ENCODE measurements at regions not wholly inside any gene's neighbourhood (a gene's known extent, or its start where the extent isn't known, plus 50 kb on each side); places are given as distances from the start of the nearest gene placed in this dataset.
"Not testable (repeated sequence)": the region's sequence is repeated elsewhere in the genome, so short reads cannot be mapped to it uniquely, and the experiment has no call there.

- DNase-seq (ENCODE audit: low read depth in 1 of 2, low spot score in 1 of 2), result no peak
- TF ChIP-seq SPI1 (IDR thresholded peaks at IDR 0.05; ENCODE audit: borderline replicate concordance, low read depth) (no peak), GABPA (IDR thresholded peaks at IDR 0.05; ENCODE audit: low read depth) (no peak), POLR2AphosphoS5 (IDR thresholded peaks at IDR 0.05; ENCODE audit: low read depth) (no peak)
- TF ChIP-seq, protein P1, sequence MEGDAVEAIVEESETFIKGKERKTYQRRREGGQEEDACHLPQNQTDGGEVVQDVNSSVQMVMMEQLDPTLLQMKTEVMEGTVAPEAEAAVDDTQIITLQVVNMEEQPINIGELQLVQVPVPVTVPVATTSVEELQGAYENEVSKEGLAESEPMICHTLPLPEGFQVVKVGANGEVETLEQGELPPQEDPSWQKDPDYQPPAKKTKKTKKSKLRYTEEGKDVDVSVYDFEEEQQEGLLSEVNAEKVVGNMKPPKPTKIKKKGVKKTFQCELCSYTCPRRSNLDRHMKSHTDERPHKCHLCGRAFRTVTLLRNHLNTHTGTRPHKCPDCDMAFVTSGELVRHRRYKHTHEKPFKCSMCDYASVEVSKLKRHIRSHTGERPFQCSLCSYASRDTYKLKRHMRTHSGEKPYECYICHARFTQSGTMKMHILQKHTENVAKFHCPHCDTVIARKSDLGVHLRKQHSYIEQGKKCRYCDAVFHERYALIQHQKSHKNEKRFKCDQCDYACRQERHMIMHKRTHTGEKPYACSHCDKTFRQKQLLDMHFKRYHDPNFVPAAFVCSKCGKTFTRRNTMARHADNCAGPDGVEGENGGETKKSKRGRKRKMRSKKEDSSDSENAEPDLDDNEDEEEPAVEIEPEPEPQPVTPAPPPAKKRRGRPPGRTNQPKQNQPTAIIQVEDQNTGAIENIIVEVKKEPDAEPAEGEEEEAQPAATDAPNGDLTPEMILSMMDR (IDR thresholded peaks at IDR 0.05; ENCODE audit: insufficient read depth, low read length), result no peak
- TF ChIP-seq, protein P2, sequence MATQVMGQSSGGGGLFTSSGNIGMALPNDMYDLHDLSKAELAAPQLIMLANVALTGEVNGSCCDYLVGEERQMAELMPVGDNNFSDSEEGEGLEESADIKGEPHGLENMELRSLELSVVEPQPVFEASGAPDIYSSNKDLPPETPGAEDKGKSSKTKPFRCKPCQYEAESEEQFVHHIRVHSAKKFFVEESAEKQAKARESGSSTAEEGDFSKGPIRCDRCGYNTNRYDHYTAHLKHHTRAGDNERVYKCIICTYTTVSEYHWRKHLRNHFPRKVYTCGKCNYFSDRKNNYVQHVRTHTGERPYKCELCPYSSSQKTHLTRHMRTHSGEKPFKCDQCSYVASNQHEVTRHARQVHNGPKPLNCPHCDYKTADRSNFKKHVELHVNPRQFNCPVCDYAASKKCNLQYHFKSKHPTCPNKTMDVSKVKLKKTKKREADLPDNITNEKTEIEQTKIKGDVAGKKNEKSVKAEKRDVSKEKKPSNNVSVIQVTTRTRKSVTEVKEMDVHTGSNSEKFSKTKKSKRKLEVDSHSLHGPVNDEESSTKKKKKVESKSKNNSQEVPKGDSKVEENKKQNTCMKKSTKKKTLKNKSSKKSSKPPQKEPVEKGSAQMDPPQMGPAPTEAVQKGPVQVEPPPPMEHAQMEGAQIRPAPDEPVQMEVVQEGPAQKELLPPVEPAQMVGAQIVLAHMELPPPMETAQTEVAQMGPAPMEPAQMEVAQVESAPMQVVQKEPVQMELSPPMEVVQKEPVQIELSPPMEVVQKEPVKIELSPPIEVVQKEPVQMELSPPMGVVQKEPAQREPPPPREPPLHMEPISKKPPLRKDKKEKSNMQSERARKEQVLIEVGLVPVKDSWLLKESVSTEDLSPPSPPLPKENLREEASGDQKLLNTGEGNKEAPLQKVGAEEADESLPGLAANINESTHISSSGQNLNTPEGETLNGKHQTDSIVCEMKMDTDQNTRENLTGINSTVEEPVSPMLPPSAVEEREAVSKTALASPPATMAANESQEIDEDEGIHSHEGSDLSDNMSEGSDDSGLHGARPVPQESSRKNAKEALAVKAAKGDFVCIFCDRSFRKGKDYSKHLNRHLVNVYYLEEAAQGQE (IDR thresholded peaks at IDR 0.05; ENCODE audit: insufficient replicate concordance, low read depth), result no peak
These were observed 250.7 kb upstream of the KAZN start for GRCh38 chr1:14347776-14348175.

GRCh38 chr1:14350197-14350596, 248.3 kb upstream of the KAZN start:
- no peaks in the 10 kb centered on the region for H3K27me3 ChIP-seq (ENCODE audit: insufficient read depth, poor library complexity, severe bottlenecking)
- H3K4me3 ChIP-seq (replicated peaks; ENCODE audit: insufficient read depth, low read length), result no peak overlapping the region
- no peak for DNase-seq (ENCODE audit: low read depth in 1 of 2, low spot score in 1 of 2)
- no peak overlapping the region for H3K27ac ChIP-seq (replicated peaks)
- TF ChIP-seq, protein P2 (IDR thresholded peaks at IDR 0.05; ENCODE audit: insufficient replicate concordance, low read depth), result no peak
- TF ChIP-seq GABPA (IDR thresholded peaks at IDR 0.05; ENCODE audit: low read depth) (no peak), POLR2AphosphoS5 (IDR thresholded peaks at IDR 0.05; ENCODE audit: low read depth) (no peak), SPI1 (IDR thresholded peaks at IDR 0.05; ENCODE audit: borderline replicate concordance, low read depth) (no peak)
- TF ChIP-seq, protein P1 (IDR thresholded peaks at IDR 0.05; ENCODE audit: insufficient read depth, low read length), result no peak

More at GRCh38 chr1:14347776-14348175, 250.7 kb upstream of the KAZN start:
- Histone ChIP-seq H3K4me3 (replicated peaks; ENCODE audit: insufficient read depth, low read length) (no peak overlapping the region), H3K27me3 (ENCODE audit: insufficient read depth, poor library complexity, severe bottlenecking) (no peaks in the 10 kb centered on the region), H3K27ac (replicated peaks) (no peak overlapping the region)

DNA sequence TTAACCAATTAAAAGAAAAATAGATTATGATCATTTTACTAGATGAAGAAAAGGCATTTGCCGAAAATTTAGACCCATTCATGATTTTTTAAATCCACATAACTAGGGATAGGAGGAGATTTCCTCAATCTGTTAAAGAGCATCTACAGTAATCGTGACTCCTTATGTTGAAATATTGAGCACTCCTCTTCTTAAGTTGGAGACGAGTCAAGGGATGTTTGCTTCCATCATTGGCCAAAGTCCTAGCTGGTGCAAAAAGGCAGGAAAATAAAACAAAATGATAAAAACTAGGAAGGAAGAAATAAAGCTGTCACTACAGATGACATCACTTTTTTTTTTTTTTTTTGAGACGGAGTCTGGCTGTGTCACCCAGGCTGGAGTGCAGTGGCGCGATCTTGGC, 245.6 kb upstream of the KAZN start:
- H3K4me3 ChIP-seq (replicated peaks; ENCODE audit: insufficient read depth, low read length), result no peak overlapping the region
- no peak overlapping the region for H3K27ac ChIP-seq (replicated peaks)
- no peaks in the 10 kb centered on the region for H3K27me3 ChIP-seq (ENCODE audit: insufficient read depth, poor library complexity, severe bottlenecking)
- TF ChIP-seq SPI1 (IDR thresholded peaks at IDR 0.05; ENCODE audit: borderline replicate concordance, low read depth), result no peak
- TF ChIP-seq GABPA (IDR thresholded peaks at IDR 0.05; ENCODE audit: low read depth), result no peak
- TF ChIP-seq, protein P2 (IDR thresholded peaks at IDR 0.05; ENCODE audit: insufficient replicate concordance, low read depth), result no peak
- TF ChIP-seq, protein P1 (IDR thresholded peaks at IDR 0.05; ENCODE audit: insufficient read depth, low read length), result no peak
- TF ChIP-seq POLR2AphosphoS5 (IDR thresholded peaks at IDR 0.05; ENCODE audit: low read depth), result no peak
- no peak for DNase-seq (ENCODE audit: low read depth in 1 of 2, low spot score in 1 of 2)

GRCh38 chr1:14361005-14361404, 237.5 kb upstream of the KAZN start:
- DNase-seq (ENCODE audit: low read depth in 1 of 2, low spot score in 1 of 2); H3K4me3 ChIP-seq (replicated peaks; ENCODE audit: insufficient read depth, low read length); H3K27ac ChIP-seq (replicated peaks); H3K27me3 ChIP-seq (ENCODE audit: insufficient read depth, poor library complexity, severe bottlenecking): not testable (repeated sequence)
